ENCODE measurements at regions not wholly inside any gene's neighbourhood (a gene's known extent, or its start where the extent isn't known, plus 50 kb on each side); places are given as distances from the start of the nearest gene placed in this dataset.

GRCh38 chr2:8453904-8454302 lies 228.0 kb upstream of the ID2 start:
- no peak for DNase-seq

GRCh38 chr2:8454797-8455196 lies 227.1 kb upstream of the ID2 start:
- DNase-seq = no peak

DNA sequence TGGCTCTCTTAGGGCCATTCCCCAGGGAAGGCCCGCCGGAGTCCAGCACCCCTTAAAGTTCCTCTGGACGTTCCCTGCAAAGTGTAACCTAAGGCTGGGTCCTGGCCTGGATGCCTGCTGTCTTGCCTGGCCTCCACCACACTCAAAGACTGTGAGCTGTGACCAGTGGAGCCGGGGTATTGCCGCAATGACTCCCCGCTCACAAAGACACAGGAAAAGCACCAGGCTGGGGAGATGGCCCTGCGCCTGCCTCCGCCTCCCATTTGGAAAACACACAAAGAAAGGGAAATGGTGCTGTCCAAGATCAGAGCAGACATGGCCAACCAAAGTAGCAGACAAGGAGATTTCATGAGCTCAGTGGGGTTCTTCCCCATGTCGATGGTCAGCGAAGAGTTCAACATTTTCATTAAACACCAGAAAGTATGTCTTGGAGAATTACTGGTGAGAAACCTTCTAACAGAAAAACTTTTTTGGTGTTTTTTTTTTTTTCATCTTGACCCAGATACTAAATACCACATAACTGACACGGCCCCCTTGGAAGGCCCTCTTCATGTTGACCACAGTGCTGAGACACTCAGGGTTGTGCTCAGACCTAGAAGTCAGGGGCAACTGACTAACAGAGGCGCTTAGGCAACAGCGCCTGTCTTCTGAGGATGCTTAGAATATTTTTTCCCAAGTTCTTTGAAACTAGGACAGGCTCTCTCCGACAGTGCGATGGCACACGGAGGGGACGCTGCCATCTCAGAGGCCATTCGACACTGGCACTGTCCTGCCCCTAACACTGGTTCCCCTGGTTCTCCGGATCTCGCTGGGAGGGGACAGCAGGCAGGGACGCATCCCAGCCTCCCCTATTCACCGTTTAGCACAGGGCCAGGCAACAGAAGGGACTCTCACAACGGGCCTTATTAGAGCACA lies 226.4 kb upstream of the ID2 start:
- DNase-seq = no peak

- peak; percentile 46 for DNase-seq
Measured at GRCh38 chr2:8456151-8457091, 225.4 kb upstream of the ID2 start.

DNA sequence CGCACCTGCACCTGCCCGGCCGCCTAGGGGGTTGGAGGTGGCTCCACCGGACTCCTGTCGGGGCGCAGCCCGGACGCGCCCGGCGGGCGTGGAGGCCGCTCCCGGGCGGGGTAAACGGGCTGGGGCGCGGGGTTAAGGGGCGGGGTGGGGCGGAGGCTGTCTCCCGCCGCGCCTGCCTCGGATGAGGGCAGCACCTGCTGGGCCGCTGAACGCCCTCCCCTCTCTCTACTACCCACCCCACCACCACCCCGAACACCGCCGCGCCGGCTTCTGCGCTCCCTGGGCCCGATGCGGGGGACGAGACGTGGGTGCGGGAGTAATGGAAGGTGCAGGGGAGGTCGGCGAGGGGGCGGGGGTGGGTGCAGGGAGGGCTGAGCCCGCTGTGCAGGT lies 224.8 kb upstream of the ID2 start:
- DNase-seq = peak; percentile 30

GRCh38 chr2:8457699-8458502 lies 224.0 kb upstream of the ID2 start:
- DNase-seq = no peak

GRCh38 chr2:8458503-8459459 lies 223.1 kb upstream of the ID2 start:
- no peak for DNase-seq

DNA sequence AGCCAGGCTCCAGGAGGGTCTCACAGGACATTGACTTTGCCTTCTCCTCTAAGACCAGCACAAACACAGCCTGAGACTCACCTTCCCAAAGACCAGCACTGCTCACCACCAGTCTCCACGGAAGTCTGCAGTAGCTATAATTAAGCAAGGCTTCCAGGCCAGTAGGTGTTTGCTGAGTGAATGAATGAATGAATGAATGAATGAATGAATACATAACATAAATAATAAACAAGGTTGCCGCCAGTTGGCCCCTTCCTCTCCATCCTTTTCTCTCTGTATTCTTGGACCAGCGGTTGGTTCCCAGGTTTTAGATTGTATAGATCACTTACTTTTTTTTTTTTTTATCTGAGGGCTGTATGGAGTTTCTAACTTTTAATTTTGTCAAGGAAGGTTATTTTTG lies 222.4 kb upstream of the ID2 start:
- DNase-seq = no peak

DNA sequence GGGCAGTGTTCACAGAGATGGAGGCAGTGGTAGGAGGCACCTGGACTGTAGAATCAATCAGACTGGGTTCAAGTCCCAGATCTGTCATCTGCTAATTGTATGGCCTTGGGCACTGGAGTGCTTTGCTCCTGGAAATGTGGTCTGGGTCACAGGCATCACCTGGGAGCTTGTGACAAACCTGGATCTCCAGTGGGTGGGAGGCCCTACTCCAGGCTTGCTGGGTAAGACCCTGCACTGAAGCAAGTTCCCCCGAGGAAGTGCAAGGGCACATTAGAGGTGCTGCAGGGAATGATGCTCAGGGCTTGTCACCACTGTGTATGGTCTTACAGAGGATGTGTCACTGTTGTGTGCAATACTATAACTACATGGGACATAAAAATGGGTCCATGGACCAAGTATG lies 220.5 kb upstream of the ID2 start:
- no peak for DNase-seq

GRCh38 chr2:8462280-8462679 lies 219.6 kb upstream of the ID2 start:
- no peak for DNase-seq

DNA sequence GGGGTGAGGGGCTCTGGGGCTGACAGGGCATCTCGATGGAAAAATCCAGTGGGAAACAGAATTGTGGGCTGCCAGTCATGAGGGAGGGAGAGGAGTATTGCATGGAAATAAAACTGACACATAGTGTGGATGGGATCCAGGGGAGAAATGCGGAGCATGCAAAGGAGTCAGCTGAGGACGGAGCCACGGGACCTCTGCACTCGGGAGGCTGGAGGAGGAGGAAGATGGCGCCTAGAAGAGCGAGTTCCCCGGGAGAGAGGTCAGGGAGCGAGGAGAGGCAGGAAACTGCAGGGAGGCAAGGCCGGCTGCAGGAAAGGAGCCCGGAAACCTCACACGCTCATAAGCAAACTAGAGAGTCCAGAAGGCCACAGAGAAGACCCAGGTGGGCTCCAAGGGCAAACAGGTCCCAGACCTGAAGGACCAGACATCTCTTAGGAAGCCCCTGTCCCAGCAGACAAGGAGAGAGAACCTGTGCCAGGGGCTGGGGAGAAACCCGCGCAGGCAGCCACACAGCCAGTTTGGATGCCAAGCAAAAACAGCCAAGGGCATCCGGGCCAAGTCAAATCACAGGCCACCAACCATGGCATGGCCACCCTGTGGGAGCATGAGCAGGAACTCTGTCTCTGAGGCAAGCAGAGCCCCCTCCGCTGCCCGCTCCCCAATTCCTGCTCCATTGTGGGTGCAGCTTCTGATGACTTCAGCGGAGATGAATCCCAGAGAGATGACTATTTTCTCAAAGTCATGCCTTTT lies 218.8 kb upstream of the ID2 start:
- no peak for DNase-seq

DNA sequence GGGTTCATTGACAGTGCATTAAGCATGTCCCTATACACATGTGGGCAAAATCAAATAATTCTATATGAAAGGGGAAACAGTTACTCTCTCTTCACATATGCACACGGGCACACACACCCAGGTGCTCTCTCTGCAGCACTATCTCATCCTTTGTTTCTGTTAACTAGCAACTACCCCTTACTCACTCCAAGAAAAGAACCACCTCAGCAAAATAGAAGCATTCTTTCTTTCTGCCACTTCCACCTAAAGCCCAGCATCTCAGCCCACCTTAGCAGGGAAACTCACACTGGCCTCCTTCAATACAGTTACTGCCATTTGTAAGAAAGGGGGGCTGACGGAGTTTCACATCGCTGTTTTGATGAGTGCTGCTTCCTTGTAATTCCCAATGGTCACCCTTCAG lies 216.3 kb upstream of the ID2 start:
- no peak for DNase-seq

DNA sequence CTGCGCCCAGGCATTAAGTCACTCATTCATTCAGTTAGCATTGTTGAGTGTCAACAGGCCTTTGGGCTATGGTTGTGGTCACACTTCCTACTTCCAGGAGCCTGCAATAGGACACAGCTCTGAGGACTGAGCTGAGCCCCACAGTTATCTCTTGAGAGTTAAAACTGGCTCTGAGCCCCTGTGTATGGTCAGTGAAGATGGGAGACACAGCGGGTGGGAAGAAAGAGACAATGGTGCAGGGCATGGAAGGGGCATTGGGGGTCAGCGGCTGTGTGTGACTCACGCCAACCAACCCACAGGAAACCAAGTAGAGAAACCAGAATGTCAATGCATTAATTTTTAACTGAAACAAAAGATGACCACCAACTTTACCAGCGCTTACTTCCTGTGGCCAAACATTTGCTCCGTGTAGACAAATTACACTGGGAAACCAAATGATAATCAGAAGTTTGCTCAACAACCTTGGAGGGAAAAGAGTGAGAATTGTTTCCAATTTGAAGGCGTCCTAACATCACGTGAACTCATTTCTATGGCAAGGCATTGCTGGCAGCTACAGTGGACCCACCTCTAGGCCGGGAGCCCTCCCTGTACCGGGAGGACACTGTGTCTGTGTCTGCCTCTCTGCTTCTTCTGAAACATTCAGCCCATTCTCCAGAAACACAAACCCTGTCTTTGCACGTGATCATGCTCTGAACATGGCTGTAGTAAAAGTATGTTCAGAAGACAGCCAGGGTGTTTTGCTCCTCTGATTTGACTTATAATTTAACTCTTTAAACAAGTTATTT lies 212.0 kb upstream of the ID2 start:
- no peak for DNase-seq

- no peak for DNase-seq
Measured at GRCh38 chr2:8472545-8473323, 209.1 kb upstream of the ID2 start.

GRCh38 chr2:8475349-8476031 lies 206.4 kb upstream of the ID2 start:
- DNase-seq = peak; percentile 52

DNA sequence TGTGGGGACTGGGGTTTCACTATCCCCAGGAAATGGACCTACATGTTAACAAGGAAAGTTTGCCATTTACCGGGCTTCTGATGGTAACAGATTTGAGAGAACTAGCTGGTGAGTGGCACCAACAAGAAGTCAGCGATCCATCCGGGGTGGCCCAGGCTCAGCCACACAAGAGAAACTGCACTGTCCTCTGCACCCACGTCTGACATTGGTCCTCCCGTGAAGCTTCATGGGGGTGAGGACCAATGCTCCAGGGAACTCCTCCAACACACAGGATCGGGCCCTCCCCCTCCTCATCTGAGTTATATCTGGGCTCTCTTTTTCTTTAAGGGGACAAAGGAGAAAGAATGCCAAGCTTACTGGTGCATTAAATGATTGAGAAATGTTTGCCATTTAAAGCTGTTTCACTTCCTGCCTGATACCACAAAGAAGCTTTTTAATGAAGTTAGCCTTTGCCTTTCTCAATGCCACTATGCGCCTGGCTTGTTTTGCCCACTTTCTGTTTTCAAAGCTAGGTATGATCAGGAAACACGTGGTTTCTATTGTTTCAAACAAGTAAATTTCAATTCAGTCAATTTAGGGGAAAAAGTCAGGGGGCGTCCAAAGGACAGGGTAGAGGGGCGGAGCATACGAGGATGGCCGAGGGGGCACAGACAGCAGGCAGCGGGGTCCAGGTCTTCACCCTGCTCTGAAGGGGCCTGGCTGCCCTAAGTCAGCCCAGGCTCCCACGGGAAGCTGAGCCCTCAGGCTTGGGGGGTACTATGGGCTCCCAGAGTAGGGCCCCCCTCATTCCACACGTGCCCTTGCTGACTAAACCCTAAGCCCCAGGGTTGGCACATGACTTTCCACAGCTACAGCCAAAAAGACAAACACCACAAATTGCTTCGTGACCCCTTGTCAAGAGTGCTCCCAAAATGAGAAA lies 204.0 kb upstream of the ID2 start:
- DNase-seq = peak; percentile 32

- DNase-seq = no peak
Measured at GRCh38 chr2:8478471-8478793, 203.4 kb upstream of the ID2 start.

DNA sequence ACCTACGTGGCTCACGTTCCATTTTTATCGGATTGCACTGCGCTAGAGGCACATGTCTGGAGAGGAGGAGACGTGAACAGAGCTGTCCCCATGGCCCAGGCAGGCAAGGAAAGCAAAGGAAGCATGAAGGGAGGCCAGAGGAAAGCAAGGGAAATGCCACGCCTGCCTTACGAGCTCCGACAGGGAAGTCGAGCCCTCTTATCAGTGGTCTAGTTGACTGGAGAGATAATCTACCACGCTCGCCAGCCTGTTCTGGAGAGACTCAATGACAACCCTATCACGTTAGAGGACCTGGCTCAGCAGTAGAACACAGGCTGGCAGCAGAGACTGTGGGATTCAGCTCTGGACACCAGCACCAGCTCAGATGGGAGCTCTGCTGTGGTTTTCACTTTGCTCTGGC lies 202.6 kb upstream of the ID2 start:
- no peak for DNase-seq
